Endothelial cell (in vitro differentiated cells): ENCODE measurements at regions not wholly inside any gene's neighbourhood (a gene's known extent, or its start where the extent isn't known, plus 50 kb on each side); places are given as distances from the start of the nearest gene placed in this dataset.

Experiments used
- DNase-seq: peaks from one replicate; pipeline ENCODE4 v3.0.0; 2021; ENCODE audit warnings: low spot score
- H3K27ac Mint-ChIP-seq: one replicate; pipeline ENCODE4 v1.8.0; 2021; ENCODE audit warnings: mixed read lengths, inconsistent platforms; ENCODE audit not compliant: unreplicated experiment
- H3K27me3 Mint-ChIP-seq: one replicate; pipeline ENCODE4 v1.8.0; 2021; ENCODE audit warnings: mild to moderate bottlenecking, moderate library complexity, mixed read lengths, inconsistent platforms; ENCODE audit not compliant: unreplicated experiment
- H3K36me3 Mint-ChIP-seq: one replicate; pipeline ENCODE4 v1.8.0; 2021; ENCODE audit warnings: mild to moderate bottlenecking, low read depth, mixed read lengths, inconsistent platforms; ENCODE audit not compliant: unreplicated experiment
- H3K4me1 Mint-ChIP-seq: one replicate; pipeline ENCODE4 v1.8.0; 2021; ENCODE audit warnings: mild to moderate bottlenecking, mixed read lengths, inconsistent platforms; ENCODE audit not compliant: unreplicated experiment
- H3K4me3 Mint-ChIP-seq: one replicate; pipeline ENCODE4 v1.8.0; 2021; ENCODE audit warnings: mild to moderate bottlenecking, mixed read lengths, inconsistent platforms; ENCODE audit not compliant: unreplicated experiment
- H3K9me3 Mint-ChIP-seq: one replicate; pipeline ENCODE4 v1.8.0; 2021; ENCODE audit warnings: mixed read lengths, inconsistent platforms; ENCODE audit not compliant: unreplicated experiment
- CTCF ChIP-seq: fragments of 200-600 bp; sonication (generic); IDR thresholded peaks from one replicate; pipeline ENCODE4 v1.5.0; 2021; ENCODE audit warnings: antibody characterized with exemption; ENCODE audit not compliant: unreplicated experiment

DNA sequence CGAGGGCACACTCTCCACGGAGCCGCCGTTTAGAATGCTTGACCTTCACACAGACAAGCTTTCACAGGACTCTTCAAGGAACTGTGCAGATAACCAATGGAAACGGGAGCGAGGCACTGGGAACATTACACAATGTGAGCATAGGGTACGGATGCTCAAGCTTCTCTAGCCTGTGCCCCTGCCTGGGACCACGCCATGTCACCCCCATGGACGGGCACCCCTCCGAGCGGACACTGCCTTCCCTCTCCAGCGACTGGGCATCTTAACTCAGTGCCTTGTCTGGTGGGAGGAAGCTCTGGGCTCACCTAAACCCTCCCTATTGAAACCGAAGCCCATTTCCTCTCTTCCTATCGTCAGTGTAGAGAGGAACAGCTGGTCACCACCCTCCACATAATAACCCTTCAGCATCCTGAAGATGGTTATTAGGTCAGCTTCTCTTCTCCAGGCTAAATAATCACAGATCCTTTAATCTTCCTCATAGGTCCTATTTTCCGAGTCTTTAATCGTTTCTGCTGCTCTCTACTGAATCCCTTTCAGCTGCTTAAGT is 626.7 kb downstream of the GALR1 start:
- H3K27ac Mint-ChIP-seq, result no peak overlapping the region
- H3K4me1 Mint-ChIP-seq, result no peaks in the 10 kb centered on the region
- no peak for TF ChIP-seq CTCF
- H3K36me3 Mint-ChIP-seq, result peaks cover 16% of the 10 kb centered on the region
- peaks cover 1% of the 10 kb centered on the region for H3K27me3 Mint-ChIP-seq
- DNase-seq, result no peak
- no peak overlapping the region for H3K4me3 Mint-ChIP-seq
- peaks cover 37% of the 10 kb centered on the region for H3K9me3 Mint-ChIP-seq

DNA sequence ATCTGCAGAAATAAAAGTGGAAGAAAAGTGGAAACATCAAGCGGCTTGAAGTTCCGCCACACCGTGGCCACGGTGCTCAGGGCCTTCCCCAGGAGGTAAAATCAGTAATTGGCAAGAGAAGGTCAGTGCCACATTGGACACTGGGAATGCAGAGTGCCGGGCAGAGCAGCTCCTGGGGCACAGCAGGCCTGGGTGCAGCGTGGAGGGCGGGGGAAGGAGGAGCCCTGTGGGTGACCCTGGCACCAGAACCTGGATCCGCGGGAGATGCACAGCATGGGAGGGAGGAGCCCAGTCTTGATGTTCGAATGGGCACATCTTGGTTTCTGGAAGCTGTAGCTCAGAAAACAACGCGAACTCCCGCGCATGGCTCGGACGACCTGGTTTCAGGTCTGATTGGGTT is 630.2 kb downstream of the GALR1 start:
- H3K4me3 Mint-ChIP-seq, result no peak overlapping the region

GRCh38 chr18:77884454-77884853 is 634.8 kb downstream of the GALR1 start:
- Mint-ChIP-seq H3K27me3 (peaks cover 1% of the 10 kb centered on the region), H3K4me3 (no peak overlapping the region), H3K27ac (no peak overlapping the region), H3K9me3 (peaks cover 12% of the 10 kb centered on the region), H3K36me3 (no peaks in the 10 kb centered on the region), H3K4me1 (no peaks in the 10 kb centered on the region)
- no peak for TF ChIP-seq CTCF
- DNase-seq, result no peak

More for the DNA sequence above, 630.2 kb downstream of the GALR1 start:
- H3K36me3 Mint-ChIP-seq, result peaks cover 7% of the 10 kb centered on the region
- DNase-seq, result no peak
- no peak overlapping the region for H3K27ac Mint-ChIP-seq
- no peak for TF ChIP-seq CTCF
- H3K27me3 Mint-ChIP-seq, result peaks cover 3% of the 10 kb centered on the region
- no peaks in the 10 kb centered on the region for H3K4me1 Mint-ChIP-seq
- H3K9me3 Mint-ChIP-seq, result peaks cover 14% of the 10 kb centered on the region

DNA sequence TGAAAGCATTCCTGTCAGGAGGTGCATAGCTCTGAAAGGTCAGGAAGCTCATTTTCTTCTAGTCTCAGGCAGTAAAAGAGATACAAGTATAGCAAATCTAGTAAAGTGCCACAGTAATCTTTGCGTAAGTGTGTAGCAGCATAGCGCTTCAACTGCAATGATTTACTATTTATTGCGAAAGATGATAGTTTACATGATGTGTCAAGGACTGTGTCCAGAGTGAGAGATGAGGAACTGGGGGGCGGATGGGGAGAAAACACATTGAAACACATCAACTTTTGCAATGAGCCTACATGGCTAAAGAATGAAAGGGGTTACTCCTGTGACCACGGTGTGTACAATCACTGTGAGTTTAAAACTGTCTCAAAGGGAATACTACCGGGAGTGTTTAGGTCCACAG is 644.4 kb downstream of the GALR1 start:
- Mint-ChIP-seq H3K27me3 (no peaks in the 10 kb centered on the region), H3K36me3 (no peaks in the 10 kb centered on the region)

More for the DNA sequence above, 644.4 kb downstream of the GALR1 start:
- TF ChIP-seq CTCF, result no peak
- Mint-ChIP-seq H3K4me1 (no peaks in the 10 kb centered on the region), H3K27ac (no peak overlapping the region), H3K4me3 (no peak overlapping the region), H3K9me3 (peaks cover 15% of the 10 kb centered on the region)
- DNase-seq, result no peak
